Suprapubic skin (tissue), 4 donors: ENCODE measurements at regions not wholly inside any gene's neighbourhood (a gene's known extent, or its start where the extent isn't known, plus 50 kb on each side); places are given as distances from the start of the nearest gene placed in this dataset.

Experiments used
- EP300 ChIP-seq: sonication (generic); formaldehyde crosslinking; IDR thresholded peaks from one replicate; pipeline ENCODE4 v1.6.1; 2017; ENCODE audit warnings: antibody characterized with exemption
- POLR2A ChIP-seq, 2 donors: fragments of 450-650 bp; IDR thresholded peaks; one replicate each; pipeline ENCODE4 v1.6.1; 2017; ENCODE audit warnings: antibody characterized with exemption in 2 of 2, mild to moderate bottlenecking in 2 of 2, moderate library complexity in 2 of 2
- POLR2AphosphoS5 ChIP-seq, 3 donors: sonication (generic); formaldehyde crosslinking; IDR thresholded peaks; one replicate each; pipeline ENCODE4 v1.6.1; 2017; ENCODE audit warnings: antibody characterized with exemption in 3 of 3
- TF ChIP-seq, protein P1 (sequence below), 2 donors: fragments of 200-600 bp in 1 of 2; fragments of 450-650 bp in 1 of 2; sonication (generic) in 1 of 2; IDR thresholded peaks; one replicate each; pipeline ENCODE4 v1.5.1; 2016 to 2019; ENCODE audit warnings: antibody characterized with exemption in 2 of 2, mild to moderate bottlenecking in 1 of 2, moderate library complexity in 1 of 2

DNA sequence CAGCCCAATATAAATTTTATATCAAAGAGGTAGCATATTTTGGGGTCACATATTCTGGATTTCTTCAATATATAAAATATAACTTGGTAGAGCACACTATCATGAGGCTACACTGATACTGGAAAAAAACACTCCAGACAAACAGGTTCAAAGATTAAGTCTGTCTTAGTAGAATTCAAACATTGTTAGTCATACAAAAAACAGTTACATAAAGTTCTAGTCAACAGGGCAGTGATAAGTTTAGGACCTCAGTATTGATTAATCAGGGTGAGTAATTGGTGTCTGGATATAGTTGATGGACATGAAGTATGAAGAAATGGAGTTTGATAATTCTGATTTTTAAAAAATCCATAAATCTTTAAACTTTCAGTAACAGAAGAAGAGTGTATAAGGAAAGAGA lies 1291.3 kb downstream of the FSTL5 start:
- TF ChIP-seq, protein P1, sequence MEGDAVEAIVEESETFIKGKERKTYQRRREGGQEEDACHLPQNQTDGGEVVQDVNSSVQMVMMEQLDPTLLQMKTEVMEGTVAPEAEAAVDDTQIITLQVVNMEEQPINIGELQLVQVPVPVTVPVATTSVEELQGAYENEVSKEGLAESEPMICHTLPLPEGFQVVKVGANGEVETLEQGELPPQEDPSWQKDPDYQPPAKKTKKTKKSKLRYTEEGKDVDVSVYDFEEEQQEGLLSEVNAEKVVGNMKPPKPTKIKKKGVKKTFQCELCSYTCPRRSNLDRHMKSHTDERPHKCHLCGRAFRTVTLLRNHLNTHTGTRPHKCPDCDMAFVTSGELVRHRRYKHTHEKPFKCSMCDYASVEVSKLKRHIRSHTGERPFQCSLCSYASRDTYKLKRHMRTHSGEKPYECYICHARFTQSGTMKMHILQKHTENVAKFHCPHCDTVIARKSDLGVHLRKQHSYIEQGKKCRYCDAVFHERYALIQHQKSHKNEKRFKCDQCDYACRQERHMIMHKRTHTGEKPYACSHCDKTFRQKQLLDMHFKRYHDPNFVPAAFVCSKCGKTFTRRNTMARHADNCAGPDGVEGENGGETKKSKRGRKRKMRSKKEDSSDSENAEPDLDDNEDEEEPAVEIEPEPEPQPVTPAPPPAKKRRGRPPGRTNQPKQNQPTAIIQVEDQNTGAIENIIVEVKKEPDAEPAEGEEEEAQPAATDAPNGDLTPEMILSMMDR (IDR thresholded peaks at IDR 0.05) = no peak
- TF ChIP-seq POLR2AphosphoS5 (IDR thresholded peaks at IDR 0.05) (no peak), POLR2A (IDR thresholded peaks at IDR 0.05) (no peak), EP300 (no peak)
